ENCODE measurements at regions not wholly inside any gene's neighbourhood (a gene's known extent, or its start where the extent isn't known, plus 50 kb on each side); places are given as distances from the start of the nearest gene placed in this dataset.
A peak's percentile ranks its signal among the peaks of the same experiment; 100 is the strongest.

GRCh38 chr3:70849911-70850699 lies 537.7 kb upstream of the MDFIC2 start:
- FAIRE-seq, result no peak
- peak; percentile 71 for DNase-seq (ENCODE audit: low spot score)

- FAIRE-seq, result no peak
- DNase-seq (ENCODE audit: low spot score), result peak; percentile 69
These were observed 527.9 kb upstream of the MDFIC2 start for GRCh38 chr3:70840106-70840870.

- FAIRE-seq, result no peak
- no peak for DNase-seq (ENCODE audit: low spot score)
These were observed 521.0 kb upstream of the MDFIC2 start for GRCh38 chr3:70833239-70833960.

GRCh38 chr3:70832834-70833205 lies 520.4 kb upstream of the MDFIC2 start:
- FAIRE-seq (no peak), DNase-seq (ENCODE audit: low spot score) (peak; percentile 39)

GRCh38 chr3:70832089-70832833 lies 519.8 kb upstream of the MDFIC2 start:
- no peak for FAIRE-seq
- peak; percentile 60 for DNase-seq (ENCODE audit: low spot score)

- FAIRE-seq (peak; percentile 44), DNase-seq (ENCODE audit: low spot score) (peak; percentile 60)
These were observed 516.7 kb upstream of the MDFIC2 start for GRCh38 chr3:70829092-70829491.

GRCh38 chr3:70824773-70825172 lies 512.3 kb upstream of the MDFIC2 start:
- FAIRE-seq, result peak; percentile 58
- peak; percentile 75 for DNase-seq (ENCODE audit: low spot score)

- no peak for DNase-seq (ENCODE audit: low spot score)
- FAIRE-seq, result no peak
These were observed 511.6 kb upstream of the MDFIC2 start for GRCh38 chr3:70824078-70824477.

- FAIRE-seq (no peak), DNase-seq (ENCODE audit: low spot score) (no peak)
These were observed 511.2 kb upstream of the MDFIC2 start for GRCh38 chr3:70823622-70824021.

- FAIRE-seq (no peak), DNase-seq (ENCODE audit: low spot score) (no peak)
These were observed 510.2 kb upstream of the MDFIC2 start for GRCh38 chr3:70822669-70823068.

- DNase-seq (ENCODE audit: low spot score) (no peak), FAIRE-seq (no peak)
These were observed 509.2 kb upstream of the MDFIC2 start for GRCh38 chr3:70821602-70822001.

- DNase-seq (ENCODE audit: low spot score) (no peak), FAIRE-seq (no peak)
These were observed 508.0 kb upstream of the MDFIC2 start for GRCh38 chr3:70820397-70820796.

- DNase-seq (ENCODE audit: low spot score), result no peak
- FAIRE-seq, result no peak
These were observed 505.7 kb upstream of the MDFIC2 start for GRCh38 chr3:70818145-70818544.

GRCh38 chr3:70816346-70816745 lies 503.9 kb upstream of the MDFIC2 start:
- DNase-seq (ENCODE audit: low spot score) (no peak), FAIRE-seq (no peak)

- DNase-seq (ENCODE audit: low spot score) (no peak), FAIRE-seq (no peak)
These were observed 503.4 kb upstream of the MDFIC2 start for GRCh38 chr3:70815817-70816216.

- no peak for DNase-seq (ENCODE audit: low spot score)
- no peak for FAIRE-seq
These were observed 500.9 kb upstream of the MDFIC2 start for GRCh38 chr3:70813311-70813710.

- DNase-seq (ENCODE audit: low spot score), result peak; percentile 15
- no peak for FAIRE-seq
These were observed 499.4 kb upstream of the MDFIC2 start for GRCh38 chr3:70811880-70812279.

- FAIRE-seq (no peak), DNase-seq (ENCODE audit: low spot score) (no peak)
These were observed 496.4 kb upstream of the MDFIC2 start for GRCh38 chr3:70808881-70809280.

- DNase-seq (ENCODE audit: low spot score), result no peak
- FAIRE-seq, result no peak
These were observed 494.1 kb upstream of the MDFIC2 start for GRCh38 chr3:70806556-70806955.

- DNase-seq (ENCODE audit: low spot score) (no peak), FAIRE-seq (no peak)
These were observed 493.6 kb upstream of the MDFIC2 start for GRCh38 chr3:70806021-70806420.

All from urothelium cell line (cell line).